Ovary (tissue), 7 donors: ENCODE measurements at regions not wholly inside any gene's neighbourhood (a gene's known extent, or its start where the extent isn't known, plus 50 kb on each side); places are given as distances from the start of the nearest gene placed in this dataset.

Source experiments
- DNase-seq, 5 donors: peaks; one replicate each; pipeline ENCODE4 v3.0.0-alpha.2; 2019 to 2020
- H3K27ac ChIP-seq, 2 donors: fragments of 200-600 bp; one replicate each; pipeline versions ENCODE4 v1.5.1 to v1.8.0; 2019 to 2022
- H3K27me3 ChIP-seq: fragments of 200-600 bp; one replicate; pipeline ENCODE4 v1.8.0; 2022
- H3K36me3 ChIP-seq: fragments of 200-600 bp; sonication (generic); one replicate; pipeline ENCODE4 v1.5.1; 2019
- H3K4me1 ChIP-seq: one replicate; pipeline ENCODE4 v1.8.1; 2013; ENCODE audit warnings: mild to moderate bottlenecking, moderate library complexity; ENCODE audit not compliant: insufficient read depth
- H3K4me3 ChIP-seq: fragments of 200-600 bp; sonication (generic); one replicate; pipeline ENCODE4 v1.5.1; 2017
- H3K9me3 ChIP-seq, 2 donors: fragments of 200-600 bp in 1 of 2; sonication (generic) in 1 of 2; one replicate each; pipeline versions ENCODE4 v1.5.1 to v1.8.1; 2013 to 2019; ENCODE audit warnings: mild to moderate bottlenecking in 1 of 2, moderate library complexity in 1 of 2
- CTCF ChIP-seq, 3 donors: fragments of 450-650 bp in 2 of 3; fragments of 200-600 bp in 1 of 3; IDR thresholded peaks; one replicate each; pipeline versions ENCODE4 v1.5.1 to v1.8.0; 2016 to 2022; ENCODE audit warnings: antibody characterized with exemption in 3 of 3, mild to moderate bottlenecking in 1 of 3
- EP300 ChIP-seq: sonication (generic); formaldehyde crosslinking; IDR thresholded peaks from one replicate; pipeline ENCODE4 v1.6.1; 2017; ENCODE audit warnings: antibody characterized with exemption
- POLR2A ChIP-seq: fragments of 450-650 bp; IDR thresholded peaks from one replicate; pipeline ENCODE4 v1.6.1; 2017; ENCODE audit warnings: antibody characterized with exemption, mild to moderate bottlenecking, moderate library complexity
- WGBS, 3 donors: extraction: QIAGEN DNeasy Blood & Tissue Kit in 1 of 3; methylation state at CpG; one replicate each; pipeline versions ENCODE4 v1.1.5 to v1.1.7; 2013 to 2017; 5-methylcytosine and 5-hydroxymethylcytosine counted together
- intact Hi-C, 4 donors: fragments of 100-400 bp; cut with DNase I; formaldehyde crosslinking; loops; one replicate each; pipeline versions ENCODE4 v1.11.0 to v1.15.1; 2022 to 2023
- donor health status: DM: no; HTN: no; CAD: no; lungs with moderate emphysema.
- donor health status: DM: no; HTN: no; CAD: no.
- donor health status: Bipolar disorder and iron deficiency.
- donor health status: DM: no; HTN: no; CAD: no.
- donor health status: DM: yes; HTN: yes; CAD: no.

- no peaks in the 10 kb centered on the region for H3K4me1 ChIP-seq
- WGBS, 3 donors: 67 to 81% (median 74%) methylated on average over 1 of the region's 1 CpG
These were observed 355.4 kb upstream of the CPEB2 start for GRCh38 chr4:14646831-14647230.

GRCh38 chr4:14650127-14650526, 352.2 kb upstream of the CPEB2 start:
- intact Hi-C loops: no loop called here
- TF ChIP-seq POLR2A (no peak), EP300 (no peak), CTCF (IDR thresholded peaks at IDR 0.05) (no peak)
- no peaks in the 10 kb centered on the region for H3K36me3 ChIP-seq
- no peaks in the 10 kb centered on the region for H3K4me1 ChIP-seq
- H3K9me3 ChIP-seq: no peaks in the 10 kb centered on the region
- no peak for DNase-seq
- H3K27ac ChIP-seq: no peak overlapping the region
- WGBS, 3 donors: 85 to 91% (median 86%) methylated on average over 2 of the region's 2 CpGs
- no peak overlapping the region for H3K4me3 ChIP-seq
- no peaks in the 10 kb centered on the region for H3K27me3 ChIP-seq

More at GRCh38 chr4:14646831-14647230, 355.4 kb upstream of the CPEB2 start:
- no peak overlapping the region for H3K27ac ChIP-seq
- no peaks in the 10 kb centered on the region for H3K9me3 ChIP-seq
- DNase-seq: no peak
- H3K36me3 ChIP-seq: no peaks in the 10 kb centered on the region
- H3K4me3 ChIP-seq: no peak overlapping the region
- intact Hi-C loops: no loop called here
- TF ChIP-seq CTCF (IDR thresholded peaks at IDR 0.05) (no peak), EP300 (no peak), POLR2A (no peak)
- no peaks in the 10 kb centered on the region for H3K27me3 ChIP-seq

GRCh38 chr4:14652522-14652921, 349.8 kb upstream of the CPEB2 start:
- Histone ChIP-seq H3K36me3 (no peaks in the 10 kb centered on the region), H3K27ac (no peak overlapping the region), H3K4me3 (no peak overlapping the region), H3K27me3 (no peaks in the 10 kb centered on the region), H3K9me3 (no peaks in the 10 kb centered on the region), H3K4me1 (no peaks in the 10 kb centered on the region)
- 57 to 74% (median 66%) methylated on average over 2 of the region's 2 CpGs for WGBS, 3 donors
- intact Hi-C loops: no loop called here
- TF ChIP-seq EP300: no peak
- no peak for TF ChIP-seq POLR2A
- TF ChIP-seq CTCF (IDR thresholded peaks at IDR 0.05): no peak
- no peak for DNase-seq

- Histone ChIP-seq H3K27me3 (no peaks in the 10 kb centered on the region), H3K9me3 (no peaks in the 10 kb centered on the region), H3K4me1 (no peaks in the 10 kb centered on the region), H3K36me3 (no peaks in the 10 kb centered on the region), H3K4me3 (no peak overlapping the region), H3K27ac (no peak overlapping the region)
- no peak for TF ChIP-seq EP300
- no peak for TF ChIP-seq CTCF (IDR thresholded peaks at IDR 0.05)
- no peak for TF ChIP-seq POLR2A
- DNase-seq: no peak
- intact Hi-C loops: no loop called here
- WGBS, 3 donors: 90 to 91% (median 90%) methylated on average over 2 of the region's 2 CpGs
These were observed 348.9 kb upstream of the CPEB2 start for GRCh38 chr4:14653338-14653737.

GRCh38 chr4:14659286-14659685, 343.0 kb upstream of the CPEB2 start:
- H3K36me3 ChIP-seq: no peaks in the 10 kb centered on the region
- intact Hi-C loops: no loop called here
- no peak overlapping the region for H3K27ac ChIP-seq
- TF ChIP-seq POLR2A (no peak), EP300 (no peak), CTCF (IDR thresholded peaks at IDR 0.05) (no peak)
- no peaks in the 10 kb centered on the region for H3K4me1 ChIP-seq
- no peaks in the 10 kb centered on the region for H3K27me3 ChIP-seq
- DNase-seq: no peak
- no peaks in the 10 kb centered on the region for H3K9me3 ChIP-seq
- no peak overlapping the region for H3K4me3 ChIP-seq
- WGBS, 3 donors: 68 to 74% (median 68%) methylated on average over 5 of the region's 5 CpGs
